Cardiac septum (tissue), 1 donor: ENCODE measurements at regions not wholly inside any gene's neighbourhood (a gene's known extent, or its start where the extent isn't known, plus 50 kb on each side); places are given as distances from the start of the nearest gene placed in this dataset.
A peak's percentile ranks its signal among the peaks of the same experiment; 100 is the strongest.

ENCODE experiments used
- DNase-seq: peaks from one replicate; pipeline ENCODE4 v3.0.0-alpha.2; 2020; ENCODE audit warnings: low spot score
- intact Hi-C: fragments of 100-400 bp; cut with DNase I; formaldehyde crosslinking; loops from one replicate; pipeline ENCODE4 v1.14.0; 2022
- donor health status: DM: no; HTN: no; CAD: no.

- DNase-seq: no peak
- intact Hi-C loops: no loop called here
Observed at GRCh38 chr18:7341581-7342337, 110.9 kb downstream of the LRRC30 start.

GRCh38 chr18:7349181-7349837, 118.4 kb downstream of the LRRC30 start:
- no peak for DNase-seq
- intact Hi-C loops: no loop called here

- no peak for DNase-seq
- intact Hi-C loops: no loop called here
Observed at GRCh38 chr18:7358989-7359726, 128.3 kb downstream of the LRRC30 start.

GRCh38 chr18:7360606-7361170, 129.8 kb downstream of the LRRC30 start:
- intact Hi-C loops: no loop called here
- DNase-seq: no peak

- intact Hi-C loops: no loop called here
- no peak for DNase-seq
Observed at GRCh38 chr18:7363338-7363737, 132.4 kb downstream of the LRRC30 start.

- intact Hi-C loops: no loop called here
Observed at GRCh38 chr18:7366597-7366996, 135.7 kb downstream of the LRRC30 start.

GRCh38 chr18:7367336-7367735, 136.4 kb downstream of the LRRC30 start:
- intact Hi-C loops: no loop called here

More at GRCh38 chr18:7366597-7366996, 135.7 kb downstream of the LRRC30 start:
- no peak for DNase-seq

GRCh38 chr18:7369006-7369405, 138.1 kb downstream of the LRRC30 start:
- intact Hi-C loops: no loop called here
- DNase-seq: no peak

More at GRCh38 chr18:7367336-7367735, 136.4 kb downstream of the LRRC30 start:
- no peak for DNase-seq

- DNase-seq: no peak
- intact Hi-C loops: loop anchor here (1.0 to 2.0 kb wide), 4 partner anchors 46 to 196 kb away; partner anchors contain the start of gene PTPRM
Observed at GRCh38 chr18:7370375-7370774, 139.5 kb downstream of the LRRC30 start.

GRCh38 chr18:7370802-7371201, 139.9 kb downstream of the LRRC30 start:
- intact Hi-C loops: loop anchor here (1.0 to 2.0 kb wide), 4 partner anchors 46 to 196 kb away; partner anchors contain the start of gene PTPRM

GRCh38 chr18:7373441-7373840, 142.6 kb downstream of the LRRC30 start:
- no peak for DNase-seq
- intact Hi-C loops: no loop called here

More at GRCh38 chr18:7370802-7371201, 139.9 kb downstream of the LRRC30 start:
- peak; percentile 89 for DNase-seq

- intact Hi-C loops: no loop called here
- DNase-seq: peak; percentile 67
Observed at GRCh38 chr18:7381307-7381706, 150.4 kb downstream of the LRRC30 start.

GRCh38 chr18:7382328-7383001, 151.6 kb downstream of the LRRC30 start:
- peak; percentile 14 for DNase-seq
- intact Hi-C loops: no loop called here

- intact Hi-C loops: no loop called here
- peak; percentile 20 for DNase-seq
Observed at GRCh38 chr18:7383002-7383980, 152.4 kb downstream of the LRRC30 start.

- DNase-seq: no peak
- intact Hi-C loops: no loop called here
Observed at GRCh38 chr18:7388741-7389140, 157.9 kb downstream of the LRRC30 start.

GRCh38 chr18:7390731-7391492, 160.0 kb downstream of the LRRC30 start:
- intact Hi-C loops: no loop called here
- no peak for DNase-seq

GRCh38 chr18:7393080-7393479, 162.2 kb downstream of the LRRC30 start:
- intact Hi-C loops: no loop called here

More at GRCh38 chr18:7393080-7393479, 162.2 kb downstream of the LRRC30 start:
- no peak for DNase-seq
